Endothelial cell of umbilical vein (primary cell): ENCODE measurements at regions not wholly inside any gene's neighbourhood (a gene's known extent, or its start where the extent isn't known, plus 50 kb on each side); places are given as distances from the start of the nearest gene placed in this dataset.

Experiments
- GATA2 ChIP-seq: IDR thresholded peaks from 2 replicates; pipeline ENCODE4 v1.7.0; 2011; ENCODE audit warnings: low read depth, mild to moderate bottlenecking, moderate library complexity, mixed read lengths, low read length; ENCODE audit not compliant: insufficient read length, insufficient read depth
- JUN ChIP-seq: IDR thresholded peaks from 2 replicates; pipeline ENCODE4 v1.6.1; 2011; ENCODE audit warnings: borderline replicate concordance, low read depth; ENCODE audit not compliant: insufficient read length, insufficient read depth
- MYC ChIP-seq: IDR thresholded peaks from one replicate; pipeline ENCODE4 v1.6.1; 2011; ENCODE audit warnings: mild to moderate bottlenecking, low read depth, low read length
- POLR2A ChIP-seq: IDR thresholded peaks from 2 replicates; pipeline ENCODE4 v1.6.1; 2012; ENCODE audit warnings: low read depth, mild to moderate bottlenecking, control low read depth, low read length
- POLR2AphosphoS5 ChIP-seq: IDR thresholded peaks from 2 replicates; pipeline ENCODE4 v1.6.1; 2012; ENCODE audit warnings: low read depth, mild to moderate bottlenecking, control low read depth, low read length, moderate library complexity; ENCODE audit not compliant: insufficient read depth
- TF ChIP-seq, protein P1 (sequence below), 2 donors: IDR thresholded peaks; 1 replicate in 1 of 2; 2 replicates in 1 of 2; pipeline ENCODE4 v1.5.1; 2011; ENCODE audit warnings: low read length in 2 of 2, mild to moderate bottlenecking in 2 of 2, moderate library complexity in 2 of 2, control low read depth in 1 of 2, inconsistent platforms in 1 of 2, low read depth in 1 of 2; ENCODE audit not compliant: insufficient read depth in 1 of 2; ENCODE audit errors: extremely low read depth in 1 of 2

DNA sequence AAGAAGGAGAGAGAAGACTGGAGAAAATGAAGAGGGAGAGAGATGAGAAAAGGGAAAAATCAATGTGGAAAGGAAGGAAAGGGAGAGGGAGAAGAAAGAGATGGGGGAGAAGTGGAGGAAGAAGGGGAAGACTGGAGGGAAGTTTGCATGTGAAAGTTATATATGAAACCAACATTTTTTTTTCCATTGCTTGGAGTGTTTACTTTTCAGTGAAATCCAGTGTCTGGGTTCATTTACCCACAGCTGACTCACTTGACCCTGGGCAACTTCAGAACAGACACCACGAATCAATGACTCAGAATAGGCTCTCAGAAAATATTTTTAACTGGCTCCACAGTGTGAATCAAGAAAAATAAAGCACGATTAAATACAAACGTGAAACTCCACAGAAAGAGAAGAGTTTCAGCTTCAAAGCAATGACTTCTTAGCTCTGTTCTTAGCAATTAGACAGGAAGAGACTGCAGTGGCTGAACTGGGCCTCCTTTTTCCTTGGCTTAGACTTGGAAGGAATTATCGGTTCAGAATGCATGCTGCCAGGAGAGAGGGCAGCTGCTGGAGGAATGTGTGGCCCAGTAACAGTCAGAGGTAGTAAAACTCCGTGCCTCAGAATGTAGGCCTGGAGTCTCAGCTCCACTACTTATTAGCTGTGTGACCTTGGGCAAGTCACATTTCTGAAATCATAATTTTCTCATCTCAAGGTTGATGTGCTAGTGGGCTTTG lies 237.5 kb downstream of the MIAT start:
- TF ChIP-seq MYC, result no peak
- TF ChIP-seq, protein P1, sequence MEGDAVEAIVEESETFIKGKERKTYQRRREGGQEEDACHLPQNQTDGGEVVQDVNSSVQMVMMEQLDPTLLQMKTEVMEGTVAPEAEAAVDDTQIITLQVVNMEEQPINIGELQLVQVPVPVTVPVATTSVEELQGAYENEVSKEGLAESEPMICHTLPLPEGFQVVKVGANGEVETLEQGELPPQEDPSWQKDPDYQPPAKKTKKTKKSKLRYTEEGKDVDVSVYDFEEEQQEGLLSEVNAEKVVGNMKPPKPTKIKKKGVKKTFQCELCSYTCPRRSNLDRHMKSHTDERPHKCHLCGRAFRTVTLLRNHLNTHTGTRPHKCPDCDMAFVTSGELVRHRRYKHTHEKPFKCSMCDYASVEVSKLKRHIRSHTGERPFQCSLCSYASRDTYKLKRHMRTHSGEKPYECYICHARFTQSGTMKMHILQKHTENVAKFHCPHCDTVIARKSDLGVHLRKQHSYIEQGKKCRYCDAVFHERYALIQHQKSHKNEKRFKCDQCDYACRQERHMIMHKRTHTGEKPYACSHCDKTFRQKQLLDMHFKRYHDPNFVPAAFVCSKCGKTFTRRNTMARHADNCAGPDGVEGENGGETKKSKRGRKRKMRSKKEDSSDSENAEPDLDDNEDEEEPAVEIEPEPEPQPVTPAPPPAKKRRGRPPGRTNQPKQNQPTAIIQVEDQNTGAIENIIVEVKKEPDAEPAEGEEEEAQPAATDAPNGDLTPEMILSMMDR (IDR thresholded peaks at IDR 0.05; ENCODE audit: extremely low read depth in 1 of 2, insufficient read depth in 1 of 2, low read depth in 1 of 2, low read length in 2 of 2), result no peak
- no peak for TF ChIP-seq POLR2A
- TF ChIP-seq JUN, result peak; percentile 82
- TF ChIP-seq POLR2AphosphoS5, result no peak
- no peak for TF ChIP-seq GATA2
